Esophagus squamous epithelium (tissue), 4 donors: ENCODE measurements at regions not wholly inside any gene's neighbourhood (a gene's known extent, or its start where the extent isn't known, plus 50 kb on each side); places are given as distances from the start of the nearest gene placed in this dataset.

ENCODE experiments used
- CTCF ChIP-seq, 6 experiments: fragments of 450-650 bp in 4 of 6; fragments of 200-600 bp in 2 of 6; sonication (generic) in 2 of 6; IDR thresholded peaks; one replicate each; pipeline ENCODE4 v1.5.1; 2016 to 2019; ENCODE audit warnings: antibody characterized with exemption in 6 of 6, mild to moderate bottlenecking in 4 of 6, moderate library complexity in 4 of 6
- POLR2A ChIP-seq, 4 donors: fragments of 450-650 bp; IDR thresholded peaks; one replicate each; pipeline ENCODE4 v1.6.1; 2017; ENCODE audit warnings: antibody characterized with exemption in 4 of 4, mild to moderate bottlenecking in 4 of 4, moderate library complexity in 3 of 4

- TF ChIP-seq POLR2A (IDR thresholded peaks at IDR 0.05) (no peak), CTCF (IDR thresholded peaks at IDR 0.05) (no peak)
Observed at GRCh38 chr19:23475477-23475876, 80.2 kb upstream of the ZNF91 start.
